Endothelial cell of umbilical vein (primary cell): ENCODE measurements at regions not wholly inside any gene's neighbourhood (a gene's known extent, or its start where the extent isn't known, plus 50 kb on each side); places are given as distances from the start of the nearest gene placed in this dataset.

Experiments used
- POLR2AphosphoS5 ChIP-seq: IDR thresholded peaks from 2 replicates; pipeline ENCODE4 v1.6.1; 2012; ENCODE audit warnings: low read depth, mild to moderate bottlenecking, control low read depth, low read length, moderate library complexity; ENCODE audit not compliant: insufficient read depth
- TF ChIP-seq, protein P1 (sequence below), 2 donors: IDR thresholded peaks; 1 replicate in 1 of 2; 2 replicates in 1 of 2; pipeline ENCODE4 v1.5.1; 2011; ENCODE audit warnings: low read length in 2 of 2, mild to moderate bottlenecking in 2 of 2, moderate library complexity in 2 of 2, control low read depth in 1 of 2, inconsistent platforms in 1 of 2, low read depth in 1 of 2; ENCODE audit not compliant: insufficient read depth in 1 of 2; ENCODE audit errors: extremely low read depth in 1 of 2
- TF ChIP-seq, protein P2 (sequence below): IDR thresholded peaks from 2 replicates; pipeline ENCODE4 v1.6.1; 2011; ENCODE audit not compliant: insufficient read depth, insufficient read length

DNA sequence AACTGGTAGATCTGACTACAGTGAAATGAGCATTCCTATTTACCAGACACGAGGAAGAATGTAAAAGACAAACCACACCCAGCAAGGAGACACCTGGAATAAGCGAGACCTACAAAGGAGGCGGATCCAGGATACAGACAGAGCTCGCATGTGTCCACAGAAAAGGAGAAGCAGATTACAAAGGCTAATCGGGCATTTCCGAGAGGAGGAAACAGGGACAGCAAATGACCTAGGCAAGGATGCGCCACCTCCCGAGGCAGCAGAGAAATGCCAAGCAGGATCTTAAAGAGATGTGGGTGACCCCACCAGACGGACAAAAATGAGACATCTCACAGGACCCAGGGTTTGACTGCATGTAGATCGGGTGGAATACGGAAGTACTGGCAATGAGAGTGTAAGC lies 63.2 kb upstream of the IQSEC1 start:
- TF ChIP-seq, protein P1, sequence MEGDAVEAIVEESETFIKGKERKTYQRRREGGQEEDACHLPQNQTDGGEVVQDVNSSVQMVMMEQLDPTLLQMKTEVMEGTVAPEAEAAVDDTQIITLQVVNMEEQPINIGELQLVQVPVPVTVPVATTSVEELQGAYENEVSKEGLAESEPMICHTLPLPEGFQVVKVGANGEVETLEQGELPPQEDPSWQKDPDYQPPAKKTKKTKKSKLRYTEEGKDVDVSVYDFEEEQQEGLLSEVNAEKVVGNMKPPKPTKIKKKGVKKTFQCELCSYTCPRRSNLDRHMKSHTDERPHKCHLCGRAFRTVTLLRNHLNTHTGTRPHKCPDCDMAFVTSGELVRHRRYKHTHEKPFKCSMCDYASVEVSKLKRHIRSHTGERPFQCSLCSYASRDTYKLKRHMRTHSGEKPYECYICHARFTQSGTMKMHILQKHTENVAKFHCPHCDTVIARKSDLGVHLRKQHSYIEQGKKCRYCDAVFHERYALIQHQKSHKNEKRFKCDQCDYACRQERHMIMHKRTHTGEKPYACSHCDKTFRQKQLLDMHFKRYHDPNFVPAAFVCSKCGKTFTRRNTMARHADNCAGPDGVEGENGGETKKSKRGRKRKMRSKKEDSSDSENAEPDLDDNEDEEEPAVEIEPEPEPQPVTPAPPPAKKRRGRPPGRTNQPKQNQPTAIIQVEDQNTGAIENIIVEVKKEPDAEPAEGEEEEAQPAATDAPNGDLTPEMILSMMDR (IDR thresholded peaks at IDR 0.05; ENCODE audit: extremely low read depth in 1 of 2, insufficient read depth in 1 of 2, low read depth in 1 of 2, low read length in 2 of 2) = no peak
- TF ChIP-seq POLR2AphosphoS5 = no peak
- TF ChIP-seq, protein P2, sequence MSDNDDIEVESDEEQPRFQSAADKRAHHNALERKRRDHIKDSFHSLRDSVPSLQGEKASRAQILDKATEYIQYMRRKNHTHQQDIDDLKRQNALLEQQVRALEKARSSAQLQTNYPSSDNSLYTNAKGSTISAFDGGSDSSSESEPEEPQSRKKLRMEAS = no peak
